ENCODE measurements at regions not wholly inside any gene's neighbourhood (a gene's known extent, or its start where the extent isn't known, plus 50 kb on each side); places are given as distances from the start of the nearest gene placed in this dataset.

- Mint-ChIP-seq H3K4me1 (peaks cover 12% of the 10 kb centered on the region), H3K9me3 (ENCODE audit: insufficient read depth) (no peaks in the 10 kb centered on the region), H3K27me3 (no peaks in the 10 kb centered on the region), H3K4me3 (no peak overlapping the region), H3K27ac (no peak overlapping the region)
- WGBS (ENCODE audit: insufficient coverage): no CpG with 5 or more reads among the region's 1 CpG
- intact Hi-C loops (cut with micrococcal nuclease): no loop called here
- H3K9ac ChIP-seq (ENCODE audit: low read length): no peak overlapping the region
- H3K4me2 ChIP-seq (replicated peaks; ENCODE audit: low read depth, low read length, poor library complexity, severe bottlenecking): no peak overlapping the region
- peaks cover 0 to under 1% of the 10 kb centered on the region in 2 donors for H3K4me1 ChIP-seq (ENCODE audit: control insufficient read depth in 2 of 2, insufficient read depth in 2 of 2, low read length in 2 of 2)
- no peaks in the 10 kb centered on the region for H3K36me3 ChIP-seq (replicated peaks in 1 of 2; ENCODE audit: control extremely low read depth in 1 of 2, control insufficient read depth in 1 of 2, extremely low read depth in 1 of 2, insufficient read depth in 2 of 2, low read length in 1 of 2)
- no peak for TF ChIP-seq EZH2 (IDR thresholded peaks at IDR 0.05; ENCODE audit: borderline replicate concordance, insufficient read depth, low read depth, low read length, poor library complexity, severe bottlenecking)
- TF ChIP-seq CTCF (IDR thresholded peaks at IDR 0.05): no peak
- H3K9me3 ChIP-seq (ENCODE audit: control extremely low read depth in 1 of 3, control insufficient read depth in 2 of 3, insufficient read depth in 1 of 3, low read length in 2 of 3): no peaks in the 10 kb centered on the region
- ChIA-PET CTCF (no interaction called here), POLR2A (no interaction called here)
- no peak for ATAC-seq (ENCODE audit: low read depth)
- no peak overlapping the region for H3K4me3 ChIP-seq (ENCODE audit: control extremely low read depth in 1 of 5, extremely low read depth in 1 of 5, insufficient read depth in 1 of 5, low read depth in 2 of 5, low read length in 4 of 5)
- H4K20me1 ChIP-seq (ENCODE audit: control insufficient read depth, insufficient read depth, low read length, poor library complexity, severe bottlenecking): no peaks in the 10 kb centered on the region
- H2AFZ ChIP-seq (ENCODE audit: insufficient read depth, low read depth, low read length, poor library complexity, severe bottlenecking): no peak overlapping the region
- H3K79me2 ChIP-seq (ENCODE audit: control insufficient read depth, insufficient read depth, low read length): no peaks in the 10 kb centered on the region
- H3K27me3 ChIP-seq (replicated peaks in 1 of 4; ENCODE audit: control extremely low read depth in 1 of 4, control insufficient read depth in 3 of 4, insufficient read depth in 4 of 4, low read length in 3 of 4): no peaks in the 10 kb centered on the region
- DNase-seq: no peak
- H3K27ac ChIP-seq (ENCODE audit: low read length in 2 of 2): no peak overlapping the region
These were observed 295.8 kb downstream of the DEPDC1B start for GRCh38 chr5:60404171-60404570.

GRCh38 chr5:60403343-60404006 lies 296.5 kb downstream of the DEPDC1B start:
- Mint-ChIP-seq H3K4me3 (no peak overlapping the region), H3K27me3 (no peaks in the 10 kb centered on the region), H3K27ac (no peak overlapping the region)

More at GRCh38 chr5:60403343-60404006, 296.5 kb downstream of the DEPDC1B start:
- ChIA-PET CTCF (no interaction called here), POLR2A (no interaction called here)
- no peaks in the 10 kb centered on the region for H4K20me1 ChIP-seq (ENCODE audit: control insufficient read depth, insufficient read depth, low read length, poor library complexity, severe bottlenecking)
- no peak overlapping the region for H3K27ac ChIP-seq (ENCODE audit: low read length in 2 of 2)
- no peaks in the 10 kb centered on the region for H3K9me3 ChIP-seq (ENCODE audit: control extremely low read depth in 1 of 3, control insufficient read depth in 2 of 3, insufficient read depth in 1 of 3, low read length in 2 of 3)
- intact Hi-C loops (cut with micrococcal nuclease): no loop called here
- H3K4me3 ChIP-seq (ENCODE audit: control extremely low read depth in 1 of 5, extremely low read depth in 1 of 5, insufficient read depth in 1 of 5, low read depth in 2 of 5, low read length in 4 of 5): no peak overlapping the region
- H3K4me1 Mint-ChIP-seq: peaks cover 18% of the 10 kb centered on the region
- H2AFZ ChIP-seq (ENCODE audit: insufficient read depth, low read depth, low read length, poor library complexity, severe bottlenecking): no peak overlapping the region
- no peak for TF ChIP-seq EZH2 (IDR thresholded peaks at IDR 0.05; ENCODE audit: borderline replicate concordance, insufficient read depth, low read depth, low read length, poor library complexity, severe bottlenecking)
- no peak for DNase-seq
- H3K36me3 ChIP-seq (replicated peaks in 1 of 2; ENCODE audit: control extremely low read depth in 1 of 2, control insufficient read depth in 1 of 2, extremely low read depth in 1 of 2, insufficient read depth in 2 of 2, low read length in 1 of 2): no peaks in the 10 kb centered on the region
- no peak overlapping the region for H3K4me2 ChIP-seq (replicated peaks; ENCODE audit: low read depth, low read length, poor library complexity, severe bottlenecking)
- no peaks in the 10 kb centered on the region for H3K27me3 ChIP-seq (replicated peaks in 1 of 4; ENCODE audit: control extremely low read depth in 1 of 4, control insufficient read depth in 3 of 4, insufficient read depth in 4 of 4, low read length in 3 of 4)
- no CpG with 5 or more reads among the region's 1 CpG for WGBS (ENCODE audit: insufficient coverage)
- no peaks in the 10 kb centered on the region for H3K9me3 Mint-ChIP-seq (ENCODE audit: insufficient read depth)
- no peak for ATAC-seq (ENCODE audit: low read depth)
- no peak overlapping the region for H3K9ac ChIP-seq (ENCODE audit: low read length)
- no peaks in the 10 kb centered on the region for H3K79me2 ChIP-seq (ENCODE audit: control insufficient read depth, insufficient read depth, low read length)
- H3K4me1 ChIP-seq (ENCODE audit: control insufficient read depth in 2 of 2, insufficient read depth in 2 of 2, low read length in 2 of 2): peaks cover 6 to 7% of the 10 kb centered on the region in 2 donors
